HuH-7.5 (cell line): ENCODE measurements at regions not wholly inside any gene's neighbourhood (a gene's known extent, or its start where the extent isn't known, plus 50 kb on each side); places are given as distances from the start of the nearest gene placed in this dataset.
"Not testable (repeated sequence)": the region's sequence is repeated elsewhere in the genome, so short reads cannot be mapped to it uniquely, and the experiment has no call there.

ENCODE experiments used
- DNase-seq: peaks from one replicate; pipeline ENCODE4 v3.0.0; 2011; ENCODE audit warnings: low spot score

DNA sequence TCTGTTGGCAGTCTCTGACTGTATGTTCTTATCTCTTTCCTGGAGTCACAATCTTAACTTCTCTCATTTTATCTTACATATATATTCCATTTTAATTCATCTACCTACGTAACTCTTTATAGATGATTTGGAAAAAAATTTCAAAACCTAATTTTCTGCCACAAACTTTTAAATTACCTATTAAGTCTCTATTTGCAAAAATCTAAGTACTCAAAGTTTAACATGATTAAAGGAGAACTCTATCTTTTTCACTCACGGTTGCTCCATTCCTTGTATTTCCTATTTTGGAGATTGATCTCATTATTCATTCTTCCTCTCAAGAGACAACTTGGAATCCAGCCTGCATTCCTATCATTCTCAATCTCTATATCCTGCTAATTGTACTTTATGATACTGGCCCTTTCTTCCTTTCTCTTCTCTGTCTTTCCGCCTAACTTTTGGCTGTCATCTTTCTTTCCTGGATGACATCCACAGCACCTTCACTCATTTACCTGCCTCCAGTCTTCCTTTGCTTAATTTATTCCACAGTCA is 1071.1 kb upstream of the CITED2 start:
- no peak for DNase-seq

DNA sequence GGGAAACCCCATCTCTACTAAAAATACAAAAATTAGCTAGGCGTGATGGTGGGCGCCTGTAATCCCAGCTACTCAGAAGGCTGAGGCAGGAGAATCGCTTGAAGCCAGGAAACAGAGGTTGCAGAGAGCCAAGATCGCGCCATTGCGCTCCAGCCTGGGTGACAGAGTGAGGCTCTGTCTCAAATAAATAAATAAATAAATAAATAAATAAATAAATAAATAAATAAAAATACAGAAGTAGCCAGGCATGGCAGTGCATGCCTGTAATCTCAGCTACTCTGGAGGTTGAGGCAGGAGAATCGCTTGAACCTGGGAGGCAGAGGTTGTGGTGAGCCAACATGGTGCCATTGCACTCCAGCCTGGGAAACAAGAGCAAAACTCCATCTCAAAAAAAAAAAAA is 1068.7 kb upstream of the CITED2 start:
- not testable (repeated sequence) for DNase-seq

DNA sequence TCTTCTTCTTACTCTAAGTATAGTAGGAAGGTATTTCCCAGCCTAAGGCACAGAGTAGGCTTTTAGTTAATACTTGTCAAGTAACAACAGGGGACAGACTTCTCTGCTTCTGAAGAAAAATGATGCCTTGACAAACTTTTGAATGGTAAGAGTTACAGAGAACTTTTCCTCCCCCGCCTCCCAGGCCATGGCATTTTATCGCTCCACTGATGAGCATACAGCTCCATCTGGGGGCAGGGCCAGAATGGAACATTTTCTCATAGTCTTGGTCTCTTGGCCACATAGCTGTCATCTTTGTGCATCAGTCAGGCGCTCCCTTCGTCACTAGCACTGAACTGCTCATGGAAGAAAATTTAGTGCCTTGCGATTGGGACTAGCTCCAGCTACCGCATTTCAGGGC is 1066.8 kb upstream of the CITED2 start:
- no peak for DNase-seq

DNA sequence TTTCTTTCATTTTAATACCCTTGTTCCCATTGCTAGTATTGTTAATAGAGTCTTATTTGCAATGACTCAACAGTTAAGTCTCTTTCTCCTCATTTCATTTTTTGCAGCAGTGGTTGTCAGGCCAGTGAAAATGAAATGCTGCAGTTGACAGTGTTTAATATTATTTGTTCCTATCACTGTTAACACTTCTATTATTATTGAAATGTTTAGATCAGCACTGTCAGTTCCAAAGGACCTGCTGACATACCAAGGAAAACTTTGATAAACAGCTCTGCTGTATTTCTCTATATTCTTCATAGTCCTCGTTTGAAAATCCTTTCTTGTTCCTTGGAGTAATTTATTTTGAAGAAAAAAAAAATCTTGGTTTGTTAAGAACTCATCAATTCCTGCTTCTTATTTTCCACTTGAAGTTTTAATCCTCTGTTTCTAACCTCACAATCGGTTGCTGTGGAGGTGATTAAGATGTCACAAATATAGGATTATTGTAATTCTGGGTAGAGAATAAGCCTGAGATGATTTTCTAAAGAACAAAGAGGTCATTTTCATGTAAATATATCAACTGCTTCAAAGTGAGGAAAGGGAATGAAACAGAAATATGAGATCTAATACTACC is 1065.9 kb upstream of the CITED2 start:
- DNase-seq: no peak

DNA sequence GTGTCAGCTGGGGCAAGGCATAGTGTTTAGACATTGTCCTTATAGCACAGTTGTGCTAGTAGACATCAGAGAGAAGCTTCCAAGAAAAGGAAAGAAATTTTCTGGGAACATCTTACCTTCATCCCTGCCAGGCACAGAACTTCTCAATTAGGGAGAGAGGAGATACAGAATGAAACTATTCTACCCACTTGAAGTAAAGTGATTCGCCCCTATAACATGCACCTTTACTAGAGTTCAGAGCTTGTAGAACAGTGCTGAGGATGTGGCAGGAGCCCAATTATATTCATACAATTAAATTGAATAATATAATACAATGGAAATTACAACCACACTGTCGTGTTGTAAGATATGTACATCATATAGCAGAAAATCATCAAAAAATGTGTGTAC is 1063.9 kb upstream of the CITED2 start:
- no peak for DNase-seq

DNA sequence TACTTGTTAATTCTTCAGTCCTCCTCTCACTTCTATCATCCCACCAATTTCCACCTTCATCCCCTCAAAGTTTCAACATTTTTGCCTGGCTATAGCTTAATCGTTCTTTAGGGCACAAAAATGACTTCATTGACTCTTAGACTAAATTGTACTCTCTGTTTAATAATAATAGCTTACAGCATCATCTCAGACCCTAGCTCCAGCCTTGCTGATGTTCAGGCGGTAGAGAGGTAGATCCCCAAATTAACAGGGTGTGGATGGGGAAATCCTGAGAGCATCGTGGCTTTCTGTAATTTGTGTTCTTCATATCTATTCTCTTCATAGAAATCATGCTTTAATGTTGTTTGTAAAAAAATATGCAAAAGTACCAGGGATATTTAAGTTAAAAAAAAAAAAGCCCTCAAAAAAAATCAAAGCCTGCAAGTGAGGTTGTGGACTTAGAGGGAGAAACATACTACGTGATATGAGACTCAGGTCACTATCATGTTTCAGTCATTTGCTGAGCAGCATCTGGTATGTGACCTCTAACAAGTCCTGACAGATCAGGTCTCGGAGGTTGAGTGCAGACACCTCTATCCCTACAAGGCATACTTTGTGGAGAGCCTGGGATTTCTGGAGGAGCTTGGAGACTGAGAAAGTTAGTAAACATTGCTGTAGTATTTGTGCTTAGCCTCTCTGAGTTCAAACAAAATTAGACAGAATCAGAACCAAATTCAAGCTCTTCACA is 1063.3 kb upstream of the CITED2 start:
- no peak for DNase-seq

DNA sequence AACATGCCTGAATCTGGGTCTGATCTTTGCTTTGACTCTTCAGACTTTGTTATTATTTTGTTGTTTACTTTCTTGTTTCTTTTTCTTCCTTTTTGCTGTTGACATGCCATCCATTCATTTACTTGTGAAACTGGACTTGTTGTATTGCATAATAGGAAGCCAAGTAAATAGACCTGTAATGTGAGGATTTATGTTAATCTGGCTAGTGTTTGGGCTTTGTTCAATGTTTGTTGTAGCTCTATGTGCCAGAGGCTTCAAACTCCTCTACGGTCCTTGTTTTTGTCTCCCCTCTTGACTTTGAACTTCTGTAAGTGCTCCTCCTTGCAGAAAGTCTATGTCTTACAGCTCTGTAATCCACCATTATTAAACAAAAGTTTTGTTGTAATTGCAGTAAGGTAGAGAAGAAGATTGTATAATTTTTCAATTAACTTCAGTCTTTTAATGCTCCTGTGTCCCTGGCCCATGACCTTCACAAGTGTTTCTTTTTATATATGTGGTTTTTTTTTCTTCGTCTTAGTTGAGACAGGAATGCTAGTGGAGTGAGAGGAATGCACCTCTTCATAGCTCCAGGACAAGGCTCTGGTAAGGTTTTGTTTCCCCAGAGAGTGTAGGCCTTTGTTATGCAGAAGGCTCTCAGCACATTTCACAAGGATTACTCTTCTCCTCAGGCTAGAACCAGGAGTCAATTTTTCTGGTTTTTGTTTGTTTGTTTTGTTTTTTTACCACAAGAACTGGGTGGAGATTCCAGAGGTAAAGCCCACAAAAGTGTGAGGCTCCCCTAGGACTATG is 1061.8 kb upstream of the CITED2 start:
- DNase-seq: no peak

DNA sequence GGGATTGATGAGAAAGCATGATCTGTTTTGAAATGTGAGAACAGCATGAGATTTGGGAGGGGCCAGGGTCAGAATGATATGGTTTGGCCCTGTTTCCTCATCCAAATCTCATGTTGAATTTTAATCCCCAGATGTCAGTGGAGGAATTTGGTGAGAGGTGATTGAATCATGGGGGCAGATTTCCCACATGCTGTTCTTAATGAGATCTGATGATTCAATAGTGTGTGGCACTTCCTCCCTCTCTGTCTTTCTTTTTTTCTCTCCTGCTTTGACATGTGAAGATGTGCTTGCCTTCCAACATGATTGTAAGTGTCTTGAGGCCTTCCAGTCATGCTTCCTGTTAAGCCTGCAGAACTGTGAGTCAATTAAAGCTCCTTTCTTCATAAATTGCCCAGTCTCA is 1060.3 kb upstream of the CITED2 start:
- no peak for DNase-seq

DNA sequence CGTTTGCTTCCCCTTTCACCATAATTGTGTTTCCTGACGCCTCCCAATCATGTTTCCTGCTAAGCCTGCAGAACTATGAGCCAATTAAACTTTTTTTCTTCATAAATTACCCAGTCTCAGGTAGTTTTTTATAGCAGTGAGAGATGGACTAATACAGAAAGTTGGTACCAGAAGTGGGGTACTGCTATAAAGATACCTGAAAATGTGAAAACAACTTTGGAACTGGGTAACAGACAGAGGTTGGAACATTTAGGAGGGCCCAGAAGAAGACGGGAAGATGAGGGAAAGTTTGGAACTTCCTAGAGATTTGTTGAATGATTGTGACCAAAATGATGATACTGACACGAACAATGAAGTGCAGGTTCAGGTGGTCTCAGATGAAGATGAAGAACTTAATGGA is 1058.6 kb upstream of the CITED2 start:
- no peak for DNase-seq

DNA sequence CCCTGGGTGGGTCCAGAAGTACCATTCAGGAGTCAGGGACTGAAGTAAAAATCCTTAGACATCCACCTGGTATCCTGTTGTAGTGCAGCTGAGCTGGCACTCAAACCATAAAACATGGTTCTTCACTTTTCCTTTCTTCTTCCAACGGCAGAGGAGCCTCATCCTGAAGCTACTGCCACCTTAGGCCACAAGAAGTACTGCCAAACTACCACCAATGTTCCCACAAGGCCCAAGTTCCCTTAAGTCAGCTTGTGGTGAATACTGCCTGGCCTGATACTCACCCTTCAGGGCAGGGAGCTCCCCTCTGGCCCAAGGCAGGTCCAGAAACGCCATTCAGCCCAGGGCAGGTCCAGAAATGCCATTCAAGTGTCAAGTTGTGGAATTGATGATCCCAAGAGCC is 1053.4 kb upstream of the CITED2 start:
- no peak for DNase-seq

DNA sequence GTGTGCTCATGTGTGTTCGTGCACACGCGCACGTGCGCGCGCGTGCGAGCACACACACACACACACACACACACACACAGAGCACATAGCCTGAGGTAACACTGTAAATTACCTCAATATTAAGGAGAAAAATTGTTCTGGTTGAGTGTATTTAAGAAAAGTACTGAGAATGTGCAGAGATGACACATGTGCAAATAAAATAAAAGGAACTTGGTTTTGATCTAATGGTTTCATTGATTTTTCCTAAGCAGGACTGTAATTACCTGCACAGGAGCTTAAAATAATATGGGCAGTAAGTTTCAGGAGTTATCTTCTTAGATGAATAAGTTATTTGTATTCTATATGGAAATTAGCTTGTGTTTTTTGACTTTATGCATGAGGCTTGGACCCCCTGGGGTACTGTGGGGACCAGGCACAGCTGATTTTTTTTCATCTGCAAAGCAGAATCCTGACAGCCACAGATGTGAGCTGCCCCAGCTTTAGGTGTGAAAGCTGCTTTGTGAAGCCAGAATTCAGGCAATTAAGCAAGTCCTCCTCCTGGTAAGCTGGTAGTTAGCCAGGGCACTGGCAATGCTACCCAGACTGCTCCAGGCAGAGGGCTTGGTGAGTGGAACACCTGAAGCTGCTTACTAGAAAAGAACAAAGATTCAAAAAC is 1040.6 kb upstream of the CITED2 start:
- no peak for DNase-seq

DNA sequence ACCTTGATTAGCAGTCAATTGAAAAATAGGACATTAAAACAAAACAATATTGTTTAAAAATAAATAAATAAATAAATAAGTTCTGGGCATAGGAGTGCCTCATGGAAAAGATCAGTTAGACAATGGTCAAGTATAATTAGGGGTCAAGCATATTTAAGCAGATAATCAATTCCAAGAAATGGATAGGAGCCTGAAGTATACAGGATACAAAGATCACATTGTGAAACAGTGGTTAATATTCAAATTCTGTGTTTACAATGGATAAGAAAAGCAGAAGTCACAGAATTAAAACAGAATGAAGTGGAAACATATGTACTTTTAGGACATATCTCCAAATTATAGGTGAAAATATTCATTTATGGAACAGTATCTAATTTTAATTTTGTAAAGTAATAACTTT is 1028.6 kb upstream of the CITED2 start:
- no peak for DNase-seq

DNA sequence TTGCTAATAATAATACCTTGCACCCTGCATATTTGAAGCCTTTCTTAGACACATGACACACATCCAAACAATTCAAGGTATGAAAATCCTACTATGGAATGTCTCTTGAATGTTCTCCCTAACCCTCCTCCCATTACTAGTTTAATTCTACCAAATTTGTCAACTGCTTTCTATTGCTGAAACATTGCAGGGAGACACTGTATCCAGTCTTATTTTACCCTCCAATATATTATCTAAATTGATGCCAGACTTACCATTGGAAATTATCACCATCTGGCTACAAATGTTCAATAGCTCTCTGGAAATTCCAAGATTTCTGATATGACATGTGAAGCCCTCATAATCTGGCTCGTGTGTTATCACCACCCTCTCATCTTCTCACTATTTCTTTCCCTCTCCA is 1027.3 kb upstream of the CITED2 start:
- no peak for DNase-seq

DNA sequence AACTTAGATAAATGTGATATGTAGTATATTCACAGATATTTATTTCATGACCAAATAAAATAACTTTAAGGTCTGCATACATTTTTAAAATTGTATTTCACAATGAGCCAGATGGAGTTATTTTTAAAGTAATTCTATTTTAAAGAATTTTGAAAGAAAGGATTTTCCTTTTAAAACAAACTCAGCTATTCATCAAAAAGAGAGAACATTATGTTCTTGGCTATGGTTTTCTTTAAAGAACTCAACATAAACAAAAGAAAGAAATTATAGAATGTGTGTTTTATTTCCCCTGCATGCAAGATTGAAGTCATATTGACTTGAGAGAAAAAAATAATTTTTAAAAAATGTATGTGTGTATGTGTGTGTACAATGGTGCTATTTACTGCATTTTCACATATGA is 1023.6 kb upstream of the CITED2 start:
- DNase-seq: no peak

DNA sequence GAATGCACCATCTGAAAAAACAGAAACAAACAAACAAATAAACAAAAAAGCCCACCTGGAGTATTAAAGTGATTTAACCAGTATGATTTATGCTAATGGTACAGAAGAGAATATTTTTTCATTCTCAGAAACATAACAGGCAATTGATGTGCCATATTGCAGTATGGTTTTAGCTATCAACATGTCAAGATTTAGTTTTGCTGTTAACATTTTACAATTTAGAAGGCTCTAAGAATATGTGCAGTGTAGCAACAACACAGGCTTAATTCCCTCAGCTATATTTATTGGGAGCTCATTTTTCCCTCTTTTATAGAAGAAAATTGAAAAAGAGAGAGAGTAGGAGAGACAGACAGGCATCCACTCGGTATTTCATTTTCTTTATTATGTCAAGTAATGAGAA is 1022.7 kb upstream of the CITED2 start:
- DNase-seq: no peak

DNA sequence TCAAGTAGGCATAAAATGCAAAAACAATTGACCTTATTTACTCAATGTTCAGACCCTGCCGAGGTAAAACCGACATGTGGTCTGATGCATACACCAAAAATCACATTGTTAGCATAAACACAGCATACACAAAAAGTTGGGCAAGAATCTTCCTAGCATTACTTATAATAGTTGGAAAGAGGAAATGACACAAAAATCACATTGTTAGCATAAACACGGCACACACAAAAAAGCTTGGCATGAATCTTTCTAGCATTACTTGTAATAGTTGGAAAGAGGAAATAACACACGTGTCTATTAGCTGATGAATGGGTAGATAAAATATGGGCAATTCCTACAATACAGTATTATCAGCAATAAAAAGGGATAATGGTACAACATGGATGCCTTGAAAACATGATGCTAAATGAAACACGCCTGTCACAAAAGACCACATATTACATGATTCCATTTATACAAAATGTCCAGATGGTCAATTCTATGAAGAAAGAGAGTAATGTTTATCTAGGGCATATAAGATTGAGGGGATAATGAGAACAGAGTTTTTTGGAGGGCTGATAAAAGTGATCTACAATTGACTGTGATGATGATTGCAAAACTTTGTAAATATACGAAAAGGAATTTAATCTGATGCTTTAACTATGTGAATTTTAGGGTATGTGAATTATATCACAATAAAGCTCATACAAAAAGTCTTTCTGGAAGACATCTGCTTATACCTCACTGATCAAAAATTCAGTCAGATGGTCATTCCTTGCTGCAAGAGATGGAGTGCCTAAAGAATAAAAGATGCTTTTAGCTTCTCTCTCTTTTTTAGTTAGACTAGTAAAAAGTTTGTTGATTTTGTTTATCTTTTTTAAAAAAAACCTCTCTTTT is 1019.5 kb upstream of the CITED2 start:
- DNase-seq: no peak

DNA sequence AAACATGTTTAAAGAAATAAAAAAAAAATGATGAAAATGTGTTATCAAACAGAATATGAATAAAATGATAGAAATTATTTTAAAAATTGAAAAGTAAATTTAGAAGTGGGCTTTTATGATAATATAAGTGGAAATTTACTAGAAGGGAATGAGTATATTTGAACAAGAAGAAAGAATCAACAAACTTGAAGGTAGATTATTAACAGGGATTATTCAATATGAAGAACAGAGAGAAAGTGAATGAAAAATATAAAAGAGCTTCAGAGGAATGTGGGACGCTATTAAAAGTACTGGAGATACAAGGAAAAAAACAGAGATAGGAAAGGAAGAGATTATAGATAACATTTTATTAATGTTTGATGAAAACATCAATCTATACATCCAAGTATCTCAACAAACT is 1014.4 kb upstream of the CITED2 start:
- no peak for DNase-seq

DNA sequence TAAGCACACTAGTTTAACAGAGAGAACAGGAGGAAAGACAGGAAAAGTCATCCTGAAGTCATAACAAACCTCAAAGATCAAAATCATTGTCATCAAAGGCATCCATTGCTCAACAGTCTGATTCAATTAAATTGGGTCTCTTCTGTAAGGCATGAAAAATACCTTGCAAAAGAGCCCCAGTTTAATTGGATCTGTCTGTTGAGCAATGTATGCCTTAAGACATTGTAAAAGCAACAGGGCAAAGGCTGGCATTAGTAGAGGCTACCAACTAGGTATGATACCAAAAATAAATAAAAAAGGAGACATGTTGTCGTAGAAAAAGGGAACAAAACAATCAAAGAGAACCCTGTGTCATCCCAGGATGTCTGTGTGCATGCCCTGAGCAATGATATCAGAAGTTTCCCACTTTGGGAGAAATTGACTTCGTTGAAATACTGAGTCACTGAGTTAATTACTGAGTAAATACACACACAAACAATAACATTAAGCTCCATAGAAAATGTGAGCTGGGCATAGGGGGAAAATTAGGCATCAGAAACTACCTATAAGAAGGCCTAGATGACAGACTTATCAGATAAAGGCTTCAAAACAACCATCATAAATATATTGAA is 1013.8 kb upstream of the CITED2 start:
- no peak for DNase-seq

DNA sequence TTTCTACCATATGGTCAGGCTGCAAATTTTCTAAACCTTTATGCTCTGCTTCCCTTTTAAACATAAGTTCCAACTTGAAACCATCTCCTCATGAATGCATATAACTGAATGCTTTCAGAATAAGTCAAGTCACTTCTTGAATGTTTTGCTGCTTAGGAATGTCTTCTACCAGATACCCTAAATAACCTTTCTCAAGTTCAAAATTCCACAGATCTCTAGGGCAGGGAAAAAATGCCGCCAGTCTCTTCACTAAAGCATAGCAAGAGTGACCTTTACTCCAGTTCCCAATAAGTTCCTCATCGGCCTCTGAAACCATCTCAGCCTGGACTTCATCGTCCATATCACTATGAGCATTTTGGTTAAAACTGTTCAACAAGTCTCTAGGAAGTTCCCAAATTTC is 1011.2 kb upstream of the CITED2 start:
- DNase-seq: no peak

DNA sequence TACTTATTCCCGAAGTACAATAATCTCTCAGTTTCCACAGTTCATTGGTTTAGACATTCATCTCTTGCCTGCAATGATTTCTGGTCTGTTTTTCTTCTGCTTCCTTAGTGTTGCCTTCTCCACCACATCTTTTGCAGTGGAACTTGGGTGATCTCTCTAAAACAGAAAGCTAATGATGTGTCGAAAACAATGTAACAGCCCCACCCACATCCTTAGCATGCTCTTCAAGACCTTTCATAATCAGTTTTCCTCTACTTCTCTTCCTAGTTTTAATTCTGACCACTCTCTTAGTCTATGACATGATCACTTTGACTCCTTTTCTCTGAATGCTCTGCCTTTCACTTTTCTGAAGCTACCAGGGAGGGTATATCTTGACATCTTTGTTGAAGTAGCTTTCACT is 1007.9 kb upstream of the CITED2 start:
- no peak for DNase-seq
